SK-N-SH (cell line): ENCODE measurements at regions not wholly inside any gene's neighbourhood (a gene's known extent, or its start where the extent isn't known, plus 50 kb on each side); places are given as distances from the start of the nearest gene placed in this dataset.

Experiments
- CTCF ChIA-PET: fragments of 300-600, 350-600 bp; formaldehyde crosslinking; extraction: SDS; loops from one replicate; lab custom pipeline; 2021; lab: Yijun Ruan, JAX
- POLR2A ChIA-PET: fragments of 350-600 bp; sonication (Branson Sonifier 250); formaldehyde crosslinking; extraction: SDS; loops from one replicate; lab custom pipeline; 2020; ENCODE audit warnings: antibody characterized with exemption, inconsistent platforms; lab: Yijun Ruan, JAX
- DNase-seq: peaks from one replicate; pipeline ENCODE4 v3.0.0; 2012
- H2AFZ ChIP-seq: fragments of 200-600 bp; sonication (generic); 2 replicates; pipeline ENCODE4 v1.8.1; 2016; ENCODE audit warnings: antibody characterized with exemption, mild to moderate bottlenecking, low read depth
- H3F3A ChIP-seq: fragments of 200-600 bp; sonication (generic); replicated peaks from 2 replicates; pipeline ENCODE3; 2016; ENCODE audit warnings: antibody characterized with exemption, mild to moderate bottlenecking; ENCODE audit not compliant: insufficient read depth
- H3K27ac ChIP-seq, 2 experiments: fragments of 200-500 bp in 1 of 2; fragments of 200-600 bp in 1 of 2; sonication (Bioruptor generic) in 1 of 2; sonication (generic), shearing (Covaris generic) in 1 of 2; 2 replicates each; pipeline versions ENCODE4 v1.5.1 to v1.6.1; 2014 to 2016; ENCODE audit warnings: low read depth in 2 of 2, inconsistent platforms in 1 of 2, low read length in 1 of 2, mild to moderate bottlenecking in 1 of 2, mixed read lengths in 1 of 2
- H3K27me3 ChIP-seq: fragments of 200-600 bp; sonication (generic), shearing (Covaris generic); 2 replicates; pipeline ENCODE4 v1.6.1; 2016; ENCODE audit warnings: mixed run types; ENCODE audit not compliant: insufficient read depth
- H3K36me3 ChIP-seq, 2 experiments: fragments of 200-500 bp in 1 of 2; fragments of 200-600 bp in 1 of 2; sonication (Bioruptor generic) in 1 of 2; sonication (generic) in 1 of 2; replicated peaks in 1 of 2; 2 replicates each; pipeline versions ENCODE3 to v1.5.1; 2014 to 2016; ENCODE audit warnings: low read length in 1 of 2, mild to moderate bottlenecking in 1 of 2; ENCODE audit not compliant: insufficient read depth in 2 of 2, control insufficient read depth in 1 of 2
- H3K4me1 ChIP-seq, 2 experiments: fragments of 200-500 bp in 1 of 2; fragments of 200-600 bp in 1 of 2; sonication (Bioruptor generic) in 1 of 2; sonication (generic), shearing (Covaris generic) in 1 of 2; 2 replicates each; pipeline versions ENCODE4 v1.5.1 to v1.6.1; 2014 to 2016; ENCODE audit warnings: low read depth in 1 of 2, low read length in 1 of 2, mixed run types in 1 of 2; ENCODE audit not compliant: insufficient read depth in 2 of 2, control insufficient read depth in 1 of 2
- H3K4me2 ChIP-seq: fragments of 200-600 bp; sonication (generic), shearing (Covaris generic); 2 replicates; pipeline ENCODE4 v1.6.1; 2017; ENCODE audit warnings: mixed run types
- H3K4me3 ChIP-seq, 2 experiments: fragments of 200-500 bp in 1 of 2; fragments of 200-600 bp in 1 of 2; sonication (Bioruptor generic) in 1 of 2; sonication (generic), shearing (Covaris generic) in 1 of 2; 2 replicates each; pipeline versions ENCODE4 v1.5.1 to v1.8.1; 2014 to 2016; ENCODE audit warnings: low read depth in 2 of 2, inconsistent platforms in 1 of 2, low read length in 1 of 2, mild to moderate bottlenecking in 1 of 2, mixed read lengths in 1 of 2, moderate library complexity in 1 of 2
- H3K79me2 ChIP-seq: fragments of 200-600 bp; sonication (generic); 2 replicates; pipeline ENCODE4 v1.8.1; 2017; ENCODE audit warnings: mild to moderate bottlenecking; ENCODE audit not compliant: insufficient read depth
- H3K9ac ChIP-seq: fragments of 200-600 bp; sonication (generic); 2 replicates; pipeline ENCODE4 v1.6.1; 2017; ENCODE audit warnings: mixed run types
- H3K9me2 ChIP-seq: fragments of 200-600 bp; sonication (generic); 2 replicates; pipeline ENCODE4 v1.6.1; 2017; ENCODE audit warnings: mixed run types
- H3K9me3 ChIP-seq: fragments of 200-600 bp; sonication (generic); 2 replicates; pipeline ENCODE4 v1.6.1; 2017; ENCODE audit warnings: mixed run types, mild to moderate bottlenecking, moderate library complexity
- H4K20me1 ChIP-seq: fragments of 200-600 bp; sonication (generic); 2 replicates; pipeline ENCODE4 v1.6.1; 2017; ENCODE audit warnings: mild to moderate bottlenecking, mixed run types; ENCODE audit not compliant: insufficient read depth
- EP300 ChIP-seq, 2 experiments: IDR thresholded peaks; 2 replicates each; pipeline versions ENCODE4 v1.4.0 to v1.6.1; 2012; ENCODE audit warnings: borderline replicate concordance in 1 of 2, low read depth in 1 of 2, low read length in 1 of 2
- GATA2 ChIP-seq: sonication (generic); formaldehyde crosslinking; IDR thresholded peaks from 2 replicates; pipeline ENCODE4 v1.5.0; 2020; ENCODE audit warnings: mild to moderate bottlenecking, missing genetic modification reagents
- JUND ChIP-seq: IDR thresholded peaks from 2 replicates; pipeline ENCODE4 v1.4.0; 2012
- MEF2A ChIP-seq: IDR thresholded peaks from 2 replicates; pipeline ENCODE4 v1.4.0; 2012; ENCODE audit warnings: low read depth, borderline replicate concordance
- NRF1 ChIP-seq: IDR thresholded peaks from 2 replicates; pipeline ENCODE4 v1.6.1; 2012; ENCODE audit warnings: low read depth, mild to moderate bottlenecking, low read length
- PBX3 ChIP-seq: IDR thresholded peaks from 2 replicates; pipeline ENCODE4; 2012
- RAD21 ChIP-seq: IDR thresholded peaks from 2 replicates; pipeline ENCODE4 v1.6.1; 2012; ENCODE audit warnings: mild to moderate bottlenecking, low read length
- RCOR1 ChIP-seq: fragments of 150-350 bp; IDR thresholded peaks from 2 replicates; pipeline ENCODE4 v1.6.1; 2017; ENCODE audit warnings: antibody characterized with exemption, low read length
- SMC3 ChIP-seq: IDR thresholded peaks from 2 replicates; pipeline ENCODE4 v1.6.1; 2012; ENCODE audit warnings: low read depth, low read length, improper control_type of control experiment
- TAF1 ChIP-seq: IDR thresholded peaks from 2 replicates; pipeline ENCODE4 v1.6.1; 2012; ENCODE audit warnings: low read depth, mild to moderate bottlenecking, low read length, moderate library complexity, borderline replicate concordance
- TEAD4 ChIP-seq: IDR thresholded peaks from 2 replicates; pipeline ENCODE4 v1.4.0; 2012; ENCODE audit warnings: mild to moderate bottlenecking, borderline replicate concordance; ENCODE audit not compliant: insufficient read depth
- USF2 ChIP-seq: fragments of 150-350 bp; IDR thresholded peaks from 2 replicates; pipeline ENCODE4 v1.6.1; 2017; ENCODE audit warnings: antibody characterized with exemption, low read length, low read depth, borderline replicate concordance
- WGBS: methylation state at CpG from one replicate; pipeline ENCODE4 v1.1.6; 2017; ENCODE audit warnings: low lambda C conversion rate; 5-methylcytosine and 5-hydroxymethylcytosine counted together
- TF ChIP-seq, protein P1 (sequence below): IDR thresholded peaks from 2 replicates; pipeline ENCODE4 v1.6.1; 2012; ENCODE audit warnings: mild to moderate bottlenecking, low read depth, low read length, moderate library complexity

GRCh38 chr17:34714475-34715410 is 135.4 kb downstream of the TMEM132E start:
- Histone ChIP-seq H3K9me2 (no peaks in the 10 kb centered on the region), H2AFZ (no peak overlapping the region), H3F3A (no peaks in the 10 kb centered on the region), H3K4me3 (no peak overlapping the region), H3K36me3 (no peaks in the 10 kb centered on the region), H3K9me3 (no peaks in the 10 kb centered on the region), H3K27ac (no peak overlapping the region), H3K4me1 (no peaks in the 10 kb centered on the region), H3K27me3 (no peaks in the 10 kb centered on the region), H3K79me2 (no peaks in the 10 kb centered on the region), H3K9ac (no peak overlapping the region), H4K20me1 (no peaks in the 10 kb centered on the region), H3K4me2 (no peak overlapping the region)
- ChIA-PET POLR2A (no interaction called here), CTCF (interaction anchor here (1.1 to 1.5 kb wide), 3 partner anchors 7 to 15 kb away, joined by 3 to 4 read pairs (median 3); no protein-coding TSS in a partner anchor)
- DNase-seq: no peak
- 13% methylated on average over 4 of the region's 7 CpGs for WGBS
- TF ChIP-seq EP300 (IDR thresholded peaks at IDR 0.05; ENCODE audit: borderline replicate concordance in 1 of 2, low read depth in 1 of 2, low read length in 1 of 2) (no peak), TAF1 (no peak), GATA2 (no peak), USF2 (no peak)

DNA sequence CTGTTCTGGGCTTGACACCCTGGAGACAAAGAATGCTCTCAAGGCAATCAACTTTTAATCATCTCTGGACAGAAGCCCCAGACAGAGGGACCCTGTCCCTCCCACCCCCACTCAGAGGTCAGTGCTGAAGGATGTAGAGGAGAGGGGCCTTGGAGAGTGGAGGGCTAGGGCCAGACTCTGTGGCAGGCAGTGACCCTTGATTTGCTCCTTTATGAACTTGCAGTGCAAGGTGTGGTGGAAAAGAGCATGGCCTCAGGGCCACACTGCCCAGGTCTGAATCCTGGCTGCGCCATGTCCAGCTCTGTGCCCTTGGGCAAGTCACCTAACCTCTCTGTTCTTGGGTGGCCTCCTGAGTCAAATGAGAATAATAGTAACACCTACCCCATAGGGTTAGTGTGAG is 134.3 kb downstream of the TMEM132E start:
- peaks cover 0 to 3% of the 10 kb centered on the region in 2 experiments; a peak in 1 of 4 replicates for H3K4me1 ChIP-seq
- no peaks in the 10 kb centered on the region for H3K9me2 ChIP-seq
- no peak overlapping the region for H3K4me3 ChIP-seq
- POLR2A ChIA-PET: no interaction called here
- no peaks in the 10 kb centered on the region for H3F3A ChIP-seq
- H3K9me3 ChIP-seq: no peaks in the 10 kb centered on the region
- no peaks in the 10 kb centered on the region for H3K27me3 ChIP-seq
- DNase-seq: no peak
- H4K20me1 ChIP-seq: no peaks in the 10 kb centered on the region
- H3K4me2 ChIP-seq: no peak overlapping the region
- H2AFZ ChIP-seq: no peak overlapping the region
- H3K79me2 ChIP-seq: no peaks in the 10 kb centered on the region
- no peak overlapping the region for H3K9ac ChIP-seq
- 43% methylated on average over 1 of the region's 1 CpG for WGBS
- no peak overlapping the region for H3K27ac ChIP-seq
- CTCF ChIA-PET: interaction anchor here (1.1 to 1.3 kb wide), 2 partner anchors 8 to 9 kb away, joined by 3 read pairs; no protein-coding TSS in a partner anchor
- H3K36me3 ChIP-seq: no peaks in the 10 kb centered on the region
- TF ChIP-seq MEF2A (no peak), JUND (no peak), GATA2 (no peak), RCOR1 (no peak)

DNA sequence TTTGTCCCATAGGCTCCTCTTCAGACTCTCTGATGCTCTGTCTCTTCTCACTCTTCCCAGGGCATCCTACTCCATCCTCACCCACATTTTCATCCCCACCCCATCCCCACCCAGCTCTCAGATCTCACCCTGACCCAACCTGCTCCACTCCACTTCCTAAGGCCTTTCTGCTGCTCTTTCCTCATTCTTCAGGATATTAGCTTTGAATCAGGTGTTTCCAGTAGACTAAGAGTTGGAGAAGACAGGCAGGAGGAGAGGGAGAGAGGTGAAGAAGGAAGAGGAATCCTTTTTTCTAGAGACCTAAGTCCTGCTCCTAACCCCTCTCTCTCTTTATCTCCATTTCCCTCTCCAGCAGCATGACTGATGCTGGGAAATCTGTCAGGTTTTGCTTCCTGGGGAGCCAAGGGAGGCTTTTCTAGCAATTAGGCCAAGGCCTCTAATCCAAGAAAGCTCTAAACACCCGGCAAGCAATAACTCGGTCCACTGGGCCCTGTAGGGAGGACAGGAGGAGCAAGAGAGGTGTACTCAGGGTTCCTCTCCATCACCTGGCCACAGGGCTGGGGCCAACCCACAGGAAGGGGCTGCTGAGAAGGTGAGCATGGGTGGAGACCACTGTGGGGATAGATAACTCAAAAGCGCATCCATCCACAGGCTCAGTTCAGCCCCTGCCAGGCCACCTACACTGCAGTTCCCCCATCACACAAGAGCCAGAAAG is 133.3 kb downstream of the TMEM132E start:
- CTCF ChIA-PET: no interaction called here
- no peak overlapping the region for H3K4me2 ChIP-seq
- no peak for DNase-seq
- no peak overlapping the region for H3K27ac ChIP-seq
- H3K79me2 ChIP-seq: no peaks in the 10 kb centered on the region
- H4K20me1 ChIP-seq: no peaks in the 10 kb centered on the region
- no peak overlapping the region for H3K9ac ChIP-seq
- H3K9me2 ChIP-seq: no peaks in the 10 kb centered on the region
- H2AFZ ChIP-seq: no peak overlapping the region
- no peaks in the 10 kb centered on the region for H3K9me3 ChIP-seq
- POLR2A ChIA-PET: no interaction called here
- no peaks in the 10 kb centered on the region for H3K36me3 ChIP-seq
- H3F3A ChIP-seq: no peaks in the 10 kb centered on the region
- WGBS: 39% methylated on average over 3 of the region's 3 CpGs
- H3K4me3 ChIP-seq: no peak overlapping the region
- peaks cover 0 to 3% of the 10 kb centered on the region in 2 experiments; a peak in 1 of 4 replicates for H3K4me1 ChIP-seq
- H3K27me3 ChIP-seq: no peaks in the 10 kb centered on the region
- TF ChIP-seq RAD21: no peak
- no peak for TF ChIP-seq TEAD4
- TF ChIP-seq NRF1: no peak
- TF ChIP-seq PBX3: no peak
- TF ChIP-seq, protein P1, sequence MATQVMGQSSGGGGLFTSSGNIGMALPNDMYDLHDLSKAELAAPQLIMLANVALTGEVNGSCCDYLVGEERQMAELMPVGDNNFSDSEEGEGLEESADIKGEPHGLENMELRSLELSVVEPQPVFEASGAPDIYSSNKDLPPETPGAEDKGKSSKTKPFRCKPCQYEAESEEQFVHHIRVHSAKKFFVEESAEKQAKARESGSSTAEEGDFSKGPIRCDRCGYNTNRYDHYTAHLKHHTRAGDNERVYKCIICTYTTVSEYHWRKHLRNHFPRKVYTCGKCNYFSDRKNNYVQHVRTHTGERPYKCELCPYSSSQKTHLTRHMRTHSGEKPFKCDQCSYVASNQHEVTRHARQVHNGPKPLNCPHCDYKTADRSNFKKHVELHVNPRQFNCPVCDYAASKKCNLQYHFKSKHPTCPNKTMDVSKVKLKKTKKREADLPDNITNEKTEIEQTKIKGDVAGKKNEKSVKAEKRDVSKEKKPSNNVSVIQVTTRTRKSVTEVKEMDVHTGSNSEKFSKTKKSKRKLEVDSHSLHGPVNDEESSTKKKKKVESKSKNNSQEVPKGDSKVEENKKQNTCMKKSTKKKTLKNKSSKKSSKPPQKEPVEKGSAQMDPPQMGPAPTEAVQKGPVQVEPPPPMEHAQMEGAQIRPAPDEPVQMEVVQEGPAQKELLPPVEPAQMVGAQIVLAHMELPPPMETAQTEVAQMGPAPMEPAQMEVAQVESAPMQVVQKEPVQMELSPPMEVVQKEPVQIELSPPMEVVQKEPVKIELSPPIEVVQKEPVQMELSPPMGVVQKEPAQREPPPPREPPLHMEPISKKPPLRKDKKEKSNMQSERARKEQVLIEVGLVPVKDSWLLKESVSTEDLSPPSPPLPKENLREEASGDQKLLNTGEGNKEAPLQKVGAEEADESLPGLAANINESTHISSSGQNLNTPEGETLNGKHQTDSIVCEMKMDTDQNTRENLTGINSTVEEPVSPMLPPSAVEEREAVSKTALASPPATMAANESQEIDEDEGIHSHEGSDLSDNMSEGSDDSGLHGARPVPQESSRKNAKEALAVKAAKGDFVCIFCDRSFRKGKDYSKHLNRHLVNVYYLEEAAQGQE: no peak
- TF ChIP-seq SMC3: no peak
